ENCODE measurements at regions not wholly inside any gene's neighbourhood (a gene's known extent, or its start where the extent isn't known, plus 50 kb on each side); places are given as distances from the start of the nearest gene placed in this dataset.

DNA sequence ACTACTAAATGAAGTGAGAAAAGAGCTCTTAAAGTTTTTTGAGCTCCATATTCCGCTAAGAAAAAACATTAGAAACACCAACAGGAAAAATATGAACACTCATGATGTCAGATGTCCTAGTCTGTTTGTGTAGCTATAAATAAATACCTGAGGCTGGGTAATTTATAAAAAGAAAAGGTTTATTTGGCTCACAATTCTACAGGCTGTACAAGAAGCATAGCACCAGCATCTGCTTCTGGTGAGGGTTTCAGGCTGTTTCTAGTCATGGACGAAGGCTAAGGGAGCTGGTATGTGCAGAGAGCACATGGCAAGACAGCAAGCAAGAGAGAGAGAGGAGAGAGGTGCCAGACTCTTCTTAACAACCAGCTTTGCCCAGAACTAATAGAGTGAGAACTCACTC lies 186.2 kb downstream of the PLK2 start:
- CTCF ChIA-PET: interaction anchor here (0.5 to 2.0 kb wide), 5 partner anchors 10 to 1501 kb away, joined by 3 to 5 read pairs (median 4); no protein-coding TSS in a partner anchor
- H3K4me3 ChIP-seq (ENCODE audit: low read depth, low read length): no peak overlapping the region
- no peaks in the 10 kb centered on the region for H3K27me3 ChIP-seq (ENCODE audit: control insufficient read depth, insufficient read depth, low read length)
- TF ChIP-seq, protein P1, sequence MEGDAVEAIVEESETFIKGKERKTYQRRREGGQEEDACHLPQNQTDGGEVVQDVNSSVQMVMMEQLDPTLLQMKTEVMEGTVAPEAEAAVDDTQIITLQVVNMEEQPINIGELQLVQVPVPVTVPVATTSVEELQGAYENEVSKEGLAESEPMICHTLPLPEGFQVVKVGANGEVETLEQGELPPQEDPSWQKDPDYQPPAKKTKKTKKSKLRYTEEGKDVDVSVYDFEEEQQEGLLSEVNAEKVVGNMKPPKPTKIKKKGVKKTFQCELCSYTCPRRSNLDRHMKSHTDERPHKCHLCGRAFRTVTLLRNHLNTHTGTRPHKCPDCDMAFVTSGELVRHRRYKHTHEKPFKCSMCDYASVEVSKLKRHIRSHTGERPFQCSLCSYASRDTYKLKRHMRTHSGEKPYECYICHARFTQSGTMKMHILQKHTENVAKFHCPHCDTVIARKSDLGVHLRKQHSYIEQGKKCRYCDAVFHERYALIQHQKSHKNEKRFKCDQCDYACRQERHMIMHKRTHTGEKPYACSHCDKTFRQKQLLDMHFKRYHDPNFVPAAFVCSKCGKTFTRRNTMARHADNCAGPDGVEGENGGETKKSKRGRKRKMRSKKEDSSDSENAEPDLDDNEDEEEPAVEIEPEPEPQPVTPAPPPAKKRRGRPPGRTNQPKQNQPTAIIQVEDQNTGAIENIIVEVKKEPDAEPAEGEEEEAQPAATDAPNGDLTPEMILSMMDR (IDR thresholded peaks at IDR 0.05; ENCODE audit: insufficient read depth, low read depth, low read length): no peak
- no peak for DNase-seq (ENCODE audit: low read depth)
- POLR2A ChIA-PET: no interaction called here
- no peaks in the 10 kb centered on the region for H3K36me3 ChIP-seq (ENCODE audit: control insufficient read depth, insufficient read depth, low read length)

DNA sequence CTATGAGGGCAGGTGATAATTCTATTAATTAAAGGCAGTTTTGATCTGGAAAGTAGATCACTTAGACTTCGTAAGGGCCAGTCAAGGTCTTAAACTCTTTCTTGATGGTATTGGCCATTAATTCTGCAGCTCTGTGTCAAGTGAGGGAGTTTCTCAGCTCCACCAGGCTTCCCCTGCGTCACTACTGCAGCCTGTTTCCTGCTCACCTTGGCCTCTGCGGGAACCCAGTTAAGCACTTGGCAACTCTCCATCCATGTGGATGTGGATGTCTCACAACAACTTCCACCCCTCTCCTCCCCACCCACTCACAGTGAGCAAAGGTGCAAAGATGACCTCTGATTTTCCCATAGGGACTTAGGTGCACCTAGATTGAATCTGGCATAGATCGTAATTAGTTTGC lies 191.6 kb downstream of the PLK2 start:
- H3K36me3 ChIP-seq (ENCODE audit: control insufficient read depth, insufficient read depth, low read length): no peaks in the 10 kb centered on the region
- no peak for DNase-seq (ENCODE audit: low read depth)
- POLR2A ChIA-PET: no interaction called here
- no peak overlapping the region for H3K4me3 ChIP-seq (ENCODE audit: low read depth, low read length)
- CTCF ChIA-PET: no interaction called here
- TF ChIP-seq, protein P1 (IDR thresholded peaks at IDR 0.05; ENCODE audit: insufficient read depth, low read depth, low read length): no peak
- no peaks in the 10 kb centered on the region for H3K27me3 ChIP-seq (ENCODE audit: control insufficient read depth, insufficient read depth, low read length)

DNA sequence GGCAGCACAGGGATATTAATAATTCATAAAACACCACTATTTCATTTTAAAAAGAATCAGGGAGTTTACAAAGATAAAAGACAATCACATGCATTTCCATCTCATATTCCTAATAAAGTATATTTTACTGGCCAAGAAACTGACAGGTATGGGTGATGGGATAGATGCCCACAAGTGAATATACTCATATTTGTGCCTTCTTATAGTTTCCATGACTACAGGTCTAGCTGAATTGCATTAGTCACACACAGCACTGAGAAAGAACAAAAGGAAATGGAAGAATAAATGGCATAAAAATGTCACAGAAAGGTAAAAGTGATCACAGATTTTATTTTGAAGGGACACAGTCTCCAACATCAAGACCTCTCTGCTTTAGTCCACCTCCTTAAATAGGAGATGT lies 193.5 kb downstream of the PLK2 start:
- Histone ChIP-seq H3K4me3 (ENCODE audit: low read depth, low read length) (no peak overlapping the region), H3K27me3 (ENCODE audit: control insufficient read depth, insufficient read depth, low read length) (no peaks in the 10 kb centered on the region), H3K36me3 (ENCODE audit: control insufficient read depth, insufficient read depth, low read length) (no peaks in the 10 kb centered on the region)
- TF ChIP-seq, protein P1 (IDR thresholded peaks at IDR 0.05; ENCODE audit: insufficient read depth, low read depth, low read length): no peak
- ChIA-PET CTCF (interaction anchor here (1.0 kb wide), 1 partner anchor 194 kb away, joined by 3 read pairs; no protein-coding TSS in a partner anchor), POLR2A (no interaction called here)
- no peak for DNase-seq (ENCODE audit: low read depth)

DNA sequence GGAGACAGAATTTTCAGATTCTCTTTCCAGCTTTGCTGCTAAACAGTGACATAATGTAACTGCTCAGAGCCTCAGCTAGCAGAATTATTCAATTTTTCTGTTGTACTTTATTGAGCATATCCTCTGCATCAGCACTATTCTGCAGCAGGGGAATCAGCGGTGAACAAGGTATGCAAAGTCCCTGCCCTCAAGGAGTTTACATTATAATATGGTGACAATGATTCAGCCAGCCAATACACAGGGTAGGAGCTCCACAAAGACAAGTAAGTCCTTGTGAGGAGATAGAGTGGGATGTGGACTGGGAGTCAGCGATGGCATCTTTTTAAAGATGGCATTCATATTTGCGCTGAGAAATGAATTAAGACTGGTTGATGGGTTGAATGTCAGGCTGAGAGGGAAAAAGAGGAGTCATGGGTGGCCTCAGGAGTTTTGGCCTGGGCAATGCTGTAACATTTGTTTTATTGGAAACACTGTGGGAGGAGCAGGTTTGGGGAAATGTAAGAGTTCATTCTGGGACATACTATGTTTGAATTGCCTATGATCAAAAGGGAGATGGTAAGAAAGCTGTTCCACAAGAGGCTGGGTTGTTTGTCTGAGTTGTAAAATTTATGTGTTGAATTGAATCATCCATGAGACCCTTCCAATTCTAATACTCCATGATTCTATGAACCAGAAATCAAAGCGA lies 194.5 kb downstream of the PLK2 start:
- Histone ChIP-seq H3K36me3 (ENCODE audit: control insufficient read depth, insufficient read depth, low read length) (no peaks in the 10 kb centered on the region), H3K4me3 (ENCODE audit: low read depth, low read length) (no peak overlapping the region), H3K27me3 (ENCODE audit: control insufficient read depth, insufficient read depth, low read length) (no peaks in the 10 kb centered on the region)
- DNase-seq (ENCODE audit: low read depth): no peak
- ChIA-PET CTCF (interaction anchor here (0.6 kb wide), 1 partner anchor 114 kb away, joined by 3 read pairs; no protein-coding TSS in a partner anchor), POLR2A (no interaction called here)
- TF ChIP-seq, protein P1 (IDR thresholded peaks at IDR 0.05; ENCODE audit: insufficient read depth, low read depth, low read length): no peak

DNA sequence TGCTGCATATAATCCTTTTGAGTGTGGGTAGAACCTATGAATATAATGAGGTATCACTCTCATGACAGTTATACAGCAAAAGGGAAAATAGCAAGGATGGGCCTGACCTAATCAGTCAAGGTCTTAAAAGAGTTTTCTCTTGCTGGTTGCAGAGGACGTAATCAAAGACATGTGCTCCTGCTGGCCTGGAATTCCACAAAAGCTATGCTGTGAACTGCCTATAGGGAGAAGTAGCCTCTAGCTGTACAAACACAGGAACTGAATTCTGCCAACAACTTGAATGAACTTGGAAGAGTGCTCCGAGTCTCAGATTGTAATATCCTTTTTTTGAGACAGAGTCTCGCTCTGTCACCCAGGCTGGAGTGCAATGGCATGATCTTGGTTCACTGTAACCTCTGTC lies 195.6 kb downstream of the PLK2 start:
- Histone ChIP-seq H3K4me3 (ENCODE audit: low read depth, low read length) (no peak overlapping the region), H3K27me3 (ENCODE audit: control insufficient read depth, insufficient read depth, low read length) (no peaks in the 10 kb centered on the region), H3K36me3 (ENCODE audit: control insufficient read depth, insufficient read depth, low read length) (no peaks in the 10 kb centered on the region)
- ChIA-PET CTCF (interaction anchor here (0.6 kb wide), 1 partner anchor 220 kb away, joined by 3 read pairs; no protein-coding TSS in a partner anchor), POLR2A (no interaction called here)
- DNase-seq (ENCODE audit: low read depth): no peak
- TF ChIP-seq, protein P1 (IDR thresholded peaks at IDR 0.05; ENCODE audit: insufficient read depth, low read depth, low read length): no peak

Data from BJ (cell line).